ENCODE measurements at regions not wholly inside any gene's neighbourhood (a gene's known extent, or its start where the extent isn't known, plus 50 kb on each side); places are given as distances from the start of the nearest gene placed in this dataset.

DNA sequence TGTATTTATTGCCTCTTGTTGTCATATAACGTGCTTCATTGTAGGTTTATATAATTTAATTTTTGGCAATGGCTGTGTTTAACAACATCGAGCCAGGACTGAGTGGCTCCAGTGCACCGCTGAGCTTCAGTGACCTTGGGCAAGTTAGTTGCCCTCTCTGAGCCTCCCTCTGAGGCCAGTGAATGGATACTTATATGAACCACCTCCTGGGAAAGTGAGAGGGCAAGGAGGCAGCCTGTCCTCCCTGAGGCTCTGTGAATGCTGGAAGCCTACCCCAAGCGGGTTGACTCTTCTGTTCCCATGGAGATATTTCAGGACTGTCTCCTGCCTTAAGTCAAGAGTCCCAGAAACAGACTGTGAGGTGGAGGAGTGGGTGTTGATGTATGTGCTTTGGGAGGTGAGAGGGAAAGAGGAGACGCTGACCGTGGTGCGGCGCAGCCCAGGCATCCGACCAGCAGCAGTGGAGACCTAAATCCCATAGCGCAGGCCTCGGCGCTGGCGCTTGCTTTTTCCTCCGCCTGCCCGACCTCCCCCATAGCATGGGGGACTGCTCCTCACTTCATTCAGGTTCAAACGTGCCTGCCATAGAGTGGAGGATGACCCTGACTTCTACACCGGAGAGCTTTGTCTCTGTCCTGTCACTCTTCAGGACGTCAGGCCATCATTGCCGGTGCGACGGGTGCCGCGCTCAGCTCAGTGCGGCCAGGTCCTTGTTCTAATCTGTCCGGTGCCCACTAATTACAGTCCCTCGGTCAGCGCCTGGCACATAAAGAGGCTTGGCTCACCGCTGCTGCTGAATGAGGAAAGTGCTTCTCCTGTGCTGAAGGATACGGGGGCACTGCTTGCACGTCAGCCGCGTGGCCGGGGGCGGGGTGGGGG lies 167.3 kb upstream of the HS6ST1 start:
- DNase-seq (ENCODE audit: low read depth) = no peak
- H3K4me3 ChIP-seq (replicated peaks; ENCODE audit: low read depth, low read length) = no peak overlapping the region
- no peak for TF ChIP-seq CTCF (IDR thresholded peaks at IDR 0.05; ENCODE audit: low read length, missing control alignments)

DNA sequence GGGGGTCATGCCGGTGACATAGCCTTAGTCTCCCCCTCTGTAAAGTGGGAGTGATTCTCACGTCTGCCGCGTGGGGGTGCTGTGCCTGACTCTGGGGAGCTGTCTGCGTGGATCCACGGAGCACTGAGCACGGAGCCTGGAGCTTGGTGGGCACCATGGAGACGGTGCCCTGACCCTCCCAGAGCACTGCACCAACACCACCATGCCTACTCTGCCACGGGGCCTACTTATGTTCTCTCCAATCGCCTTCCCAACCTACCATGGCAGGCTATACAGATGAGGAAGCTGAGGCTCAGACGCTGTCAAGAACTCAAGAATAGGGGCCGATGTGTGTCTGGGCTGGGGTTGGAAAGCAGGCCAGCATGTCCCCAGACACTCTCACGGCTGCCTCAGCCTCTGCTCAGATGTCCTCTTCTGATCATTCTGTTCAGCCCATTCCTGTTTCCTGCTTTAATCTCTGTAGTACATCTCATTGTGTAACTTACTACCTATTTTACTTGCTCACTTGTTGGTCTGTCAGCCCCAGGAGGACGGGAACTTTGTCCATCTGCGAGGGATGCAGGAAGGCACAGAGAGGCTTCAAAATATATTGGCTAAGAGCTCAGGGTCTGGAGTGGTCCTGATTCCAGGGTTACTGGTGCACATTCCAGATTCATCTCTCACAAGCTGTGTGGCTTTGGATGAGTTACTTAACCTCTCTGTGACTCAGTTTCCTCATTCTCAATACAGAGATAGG lies 168.1 kb upstream of the HS6ST1 start:
- TF ChIP-seq CTCF (IDR thresholded peaks at IDR 0.05; ENCODE audit: low read length, missing control alignments) = no peak
- H3K4me3 ChIP-seq (replicated peaks; ENCODE audit: low read depth, low read length) = no peak overlapping the region
- DNase-seq (ENCODE audit: low read depth) = no peak

GRCh38 chr2:128487650-128488387 lies 169.2 kb upstream of the HS6ST1 start:
- H3K4me3 ChIP-seq (replicated peaks; ENCODE audit: low read depth, low read length) = no peak overlapping the region
- DNase-seq (ENCODE audit: low read depth) = no peak

GRCh38 chr2:128488434-128488833 lies 169.8 kb upstream of the HS6ST1 start:
- no peak overlapping the region for H3K4me3 ChIP-seq (replicated peaks; ENCODE audit: low read depth, low read length)
- DNase-seq (ENCODE audit: low read depth) = peak; percentile 19
- TF ChIP-seq CTCF (IDR thresholded peaks at IDR 0.05; ENCODE audit: low read length, missing control alignments) = no peak

More at GRCh38 chr2:128487650-128488387, 169.2 kb upstream of the HS6ST1 start:
- no peak for TF ChIP-seq CTCF (IDR thresholded peaks at IDR 0.05; ENCODE audit: low read length, missing control alignments)

DNA sequence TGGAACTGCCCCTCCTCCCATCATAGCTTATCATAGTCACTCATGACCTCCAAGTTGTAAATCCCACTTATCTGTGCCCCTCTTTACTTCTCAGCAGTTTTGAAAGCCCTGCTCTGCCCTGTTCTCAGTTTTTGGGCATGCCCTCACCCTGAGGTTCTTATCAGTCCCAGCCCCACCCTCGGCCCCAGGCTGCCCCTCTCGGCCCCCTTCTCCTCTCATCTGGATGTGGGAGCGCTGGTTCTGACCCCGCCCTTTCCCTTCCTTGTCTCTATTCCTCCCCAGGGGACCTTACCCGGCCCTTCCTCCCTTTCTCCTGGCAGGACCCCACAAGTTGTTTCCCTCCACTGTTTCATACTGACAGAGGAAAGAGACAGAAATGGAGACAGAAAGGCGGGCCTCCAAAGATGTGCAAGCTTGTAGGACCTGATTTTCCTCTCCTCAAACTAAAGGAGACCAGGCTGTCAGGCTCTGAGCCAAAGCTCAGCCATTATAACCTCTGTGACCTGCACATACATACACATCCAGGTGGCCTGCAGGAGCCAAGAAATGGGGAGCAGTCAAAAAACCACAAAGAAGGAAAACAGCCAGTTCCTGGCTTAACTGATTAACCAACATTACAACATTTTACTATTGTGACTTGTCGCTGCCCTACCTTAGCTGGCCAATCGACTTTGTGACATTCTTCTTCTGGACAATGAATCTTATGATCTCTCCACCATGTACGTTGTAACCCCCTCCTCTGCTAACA lies 171.0 kb upstream of the HS6ST1 start:
- no peak for DNase-seq (ENCODE audit: low read depth)
- H3K4me3 ChIP-seq (replicated peaks; ENCODE audit: low read depth, low read length) = no peak overlapping the region
- no peak for TF ChIP-seq CTCF (IDR thresholded peaks at IDR 0.05; ENCODE audit: low read length, missing control alignments)

DNA sequence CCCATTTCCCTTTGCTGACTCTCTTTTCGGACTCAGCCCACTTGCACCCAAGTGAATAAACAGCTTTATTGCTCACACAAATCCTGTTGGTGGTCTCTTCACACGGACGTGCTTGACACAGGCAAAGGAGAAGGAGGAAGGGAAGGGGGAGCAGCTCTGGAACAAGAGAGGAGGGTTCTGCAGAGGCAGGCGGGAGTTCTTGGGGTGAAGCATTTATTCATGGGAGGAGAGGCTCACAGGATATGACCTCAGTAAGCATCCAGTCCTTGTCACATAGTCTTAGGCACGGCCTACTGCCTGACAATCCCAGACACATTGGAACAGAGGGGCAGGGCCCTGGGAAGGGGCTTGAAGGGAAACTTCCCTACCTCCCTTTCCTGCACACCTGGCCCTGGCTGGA lies 171.7 kb upstream of the HS6ST1 start:
- H3K4me3 ChIP-seq (replicated peaks; ENCODE audit: low read depth, low read length) = no peak overlapping the region
- TF ChIP-seq CTCF (IDR thresholded peaks at IDR 0.05; ENCODE audit: low read length, missing control alignments) = no peak
- no peak for DNase-seq (ENCODE audit: low read depth)
